SK-N-SH (cell line): ENCODE measurements at regions not wholly inside any gene's neighbourhood (a gene's known extent, or its start where the extent isn't known, plus 50 kb on each side); places are given as distances from the start of the nearest gene placed in this dataset.

ENCODE experiments used
- CHD2 ChIP-seq: fragments of 150-350 bp; IDR thresholded peaks from 2 replicates; pipeline ENCODE4 v1.6.1; 2018; ENCODE audit warnings: low read length; ENCODE audit not compliant: partially characterized antibody
- EZH2phosphoT487 ChIP-seq: fragments of 200-600 bp; sonication (generic); IDR thresholded peaks from 2 replicates; pipeline ENCODE4 v1.6.1; 2017; ENCODE audit warnings: low read depth, mixed run types, mild to moderate bottlenecking, antibody characterized with exemption, moderate library complexity, borderline replicate concordance
- FOXJ3 ChIP-seq: sonication (generic); formaldehyde crosslinking; IDR thresholded peaks from 2 replicates; pipeline ENCODE4 v1.5.1; 2020; ENCODE audit warnings: mild to moderate bottlenecking, missing genetic modification reagents
- GATA2 ChIP-seq: sonication (generic); formaldehyde crosslinking; IDR thresholded peaks from 2 replicates; pipeline ENCODE4 v1.5.0; 2020; ENCODE audit warnings: mild to moderate bottlenecking, missing genetic modification reagents
- MEF2A ChIP-seq: IDR thresholded peaks from 2 replicates; pipeline ENCODE4 v1.4.0; 2012; ENCODE audit warnings: low read depth, borderline replicate concordance
- NFIC ChIP-seq: IDR thresholded peaks from 2 replicates; pipeline ENCODE4 v1.4.0; 2012; ENCODE audit warnings: borderline replicate concordance
- TAF1 ChIP-seq: IDR thresholded peaks from 2 replicates; pipeline ENCODE4 v1.6.1; 2012; ENCODE audit warnings: low read depth, mild to moderate bottlenecking, low read length, moderate library complexity, borderline replicate concordance
- YY1 ChIP-seq: IDR thresholded peaks from 2 replicates; pipeline ENCODE4 v1.4.0; 2012; ENCODE audit warnings: low read depth, mild to moderate bottlenecking
- TF ChIP-seq, protein P1 (sequence below): fragments of 200-600 bp; sonication (generic); IDR thresholded peaks from 2 replicates; pipeline ENCODE4 v1.6.1; 2017; ENCODE audit warnings: antibody characterized with exemption, mild to moderate bottlenecking, moderate library complexity
- TF ChIP-seq, protein P2 (sequence below): IDR thresholded peaks from 2 replicates; pipeline ENCODE4 v1.4.0; 2012; ENCODE audit warnings: low read depth
- TF ChIP-seq, protein P3 (sequence below): IDR thresholded peaks from 2 replicates; pipeline ENCODE4; 2012

DNA sequence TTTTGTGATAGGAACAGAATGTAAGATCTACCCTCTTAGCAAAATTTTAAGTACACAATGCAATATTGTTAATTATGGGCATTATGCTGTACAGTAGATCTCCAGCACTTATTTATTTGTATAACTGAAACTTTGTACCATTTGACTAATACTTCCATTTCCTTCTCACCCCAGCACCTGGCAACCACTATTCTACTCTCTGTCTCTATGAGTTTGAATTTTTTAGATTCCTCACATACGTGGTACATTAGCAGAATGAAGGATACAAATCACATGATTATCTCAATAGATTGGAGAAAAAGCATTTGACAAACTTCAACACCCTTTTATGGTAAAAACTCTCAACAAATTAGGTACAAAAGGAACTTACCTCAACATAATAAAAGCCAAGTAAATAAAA, 90.3 kb upstream of the DLX6 start:
- TF ChIP-seq EZH2phosphoT487 (no peak), FOXJ3 (CRISPR knock-in tag) (no peak), MEF2A (no peak), GATA2 (CRISPR knock-in tag) (no peak), NFIC (no peak), CHD2 (no peak), TAF1 (no peak), YY1 (no peak)
- TF ChIP-seq, protein P1, sequence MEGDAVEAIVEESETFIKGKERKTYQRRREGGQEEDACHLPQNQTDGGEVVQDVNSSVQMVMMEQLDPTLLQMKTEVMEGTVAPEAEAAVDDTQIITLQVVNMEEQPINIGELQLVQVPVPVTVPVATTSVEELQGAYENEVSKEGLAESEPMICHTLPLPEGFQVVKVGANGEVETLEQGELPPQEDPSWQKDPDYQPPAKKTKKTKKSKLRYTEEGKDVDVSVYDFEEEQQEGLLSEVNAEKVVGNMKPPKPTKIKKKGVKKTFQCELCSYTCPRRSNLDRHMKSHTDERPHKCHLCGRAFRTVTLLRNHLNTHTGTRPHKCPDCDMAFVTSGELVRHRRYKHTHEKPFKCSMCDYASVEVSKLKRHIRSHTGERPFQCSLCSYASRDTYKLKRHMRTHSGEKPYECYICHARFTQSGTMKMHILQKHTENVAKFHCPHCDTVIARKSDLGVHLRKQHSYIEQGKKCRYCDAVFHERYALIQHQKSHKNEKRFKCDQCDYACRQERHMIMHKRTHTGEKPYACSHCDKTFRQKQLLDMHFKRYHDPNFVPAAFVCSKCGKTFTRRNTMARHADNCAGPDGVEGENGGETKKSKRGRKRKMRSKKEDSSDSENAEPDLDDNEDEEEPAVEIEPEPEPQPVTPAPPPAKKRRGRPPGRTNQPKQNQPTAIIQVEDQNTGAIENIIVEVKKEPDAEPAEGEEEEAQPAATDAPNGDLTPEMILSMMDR, result no peak
- TF ChIP-seq, protein P2, sequence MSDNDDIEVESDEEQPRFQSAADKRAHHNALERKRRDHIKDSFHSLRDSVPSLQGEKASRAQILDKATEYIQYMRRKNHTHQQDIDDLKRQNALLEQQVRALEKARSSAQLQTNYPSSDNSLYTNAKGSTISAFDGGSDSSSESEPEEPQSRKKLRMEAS, result no peak
- TF ChIP-seq, protein P3, sequence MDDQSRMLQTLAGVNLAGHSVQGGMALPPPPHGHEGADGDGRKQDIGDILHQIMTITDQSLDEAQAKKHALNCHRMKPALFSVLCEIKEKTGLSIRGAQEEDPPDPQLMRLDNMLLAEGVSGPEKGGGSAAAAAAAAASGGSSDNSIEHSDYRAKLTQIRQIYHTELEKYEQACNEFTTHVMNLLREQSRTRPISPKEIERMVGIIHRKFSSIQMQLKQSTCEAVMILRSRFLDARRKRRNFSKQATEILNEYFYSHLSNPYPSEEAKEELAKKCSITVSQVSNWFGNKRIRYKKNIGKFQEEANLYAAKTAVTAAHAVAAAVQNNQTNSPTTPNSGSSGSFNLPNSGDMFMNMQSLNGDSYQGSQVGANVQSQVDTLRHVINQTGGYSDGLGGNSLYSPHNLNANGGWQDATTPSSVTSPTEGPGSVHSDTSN, result no peak
